GM06990 (cell line): ENCODE measurements at regions not wholly inside any gene's neighbourhood (a gene's known extent, or its start where the extent isn't known, plus 50 kb on each side); places are given as distances from the start of the nearest gene placed in this dataset.

Experiments used
- DNase-seq: peaks from one replicate; pipeline ENCODE4 v3.0.0-alpha.2; 2011; ENCODE audit not compliant: insufficient read length; ENCODE audit errors: extremely low read depth
- H3K27me3 ChIP-seq: replicated peaks from 2 replicates; pipeline ENCODE4 v1.6.0; 2011; ENCODE audit warnings: low read length; ENCODE audit not compliant: control insufficient read depth, insufficient read depth
- H3K36me3 ChIP-seq: 2 replicates; pipeline ENCODE4 v1.5.1; 2011; ENCODE audit warnings: low read length; ENCODE audit not compliant: control insufficient read depth, insufficient read depth
- H3K4me3 ChIP-seq: replicated peaks from 2 replicates; pipeline ENCODE4 v1.5.1; 2011; ENCODE audit warnings: low read depth, mild to moderate bottlenecking, control low read depth, low read length
- TF ChIP-seq, protein P1 (sequence below): IDR thresholded peaks from 2 replicates; pipeline ENCODE4 v1.5.1; 2011; ENCODE audit warnings: low read length, control low read depth, mild to moderate bottlenecking, inconsistent platforms; ENCODE audit not compliant: insufficient read depth, poor library complexity, severe bottlenecking

DNA sequence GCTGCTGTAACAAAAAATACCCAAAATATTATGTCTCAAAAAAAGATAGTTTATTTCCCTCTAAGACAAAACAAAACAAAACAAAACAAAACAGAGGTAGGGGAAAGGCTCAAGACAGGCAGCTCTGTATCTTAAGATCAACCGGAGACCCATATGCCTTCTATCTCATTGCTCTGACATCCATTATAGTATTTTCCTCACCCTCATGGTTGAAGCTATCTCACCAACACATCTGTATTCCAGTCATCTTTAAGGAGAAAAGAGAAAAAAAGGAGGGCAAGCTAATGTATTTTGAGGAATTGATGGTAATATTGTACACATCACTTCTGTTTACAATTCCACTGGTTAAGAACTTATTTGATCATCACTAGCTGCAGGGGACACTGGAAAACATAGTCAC is 239.7 kb downstream of the ICOS start:
- no peak overlapping the region for H3K4me3 ChIP-seq
- no peak for DNase-seq
- no peaks in the 10 kb centered on the region for H3K36me3 ChIP-seq
- H3K27me3 ChIP-seq = no peaks in the 10 kb centered on the region; the same call in 1 of the 2 replicates
- TF ChIP-seq, protein P1, sequence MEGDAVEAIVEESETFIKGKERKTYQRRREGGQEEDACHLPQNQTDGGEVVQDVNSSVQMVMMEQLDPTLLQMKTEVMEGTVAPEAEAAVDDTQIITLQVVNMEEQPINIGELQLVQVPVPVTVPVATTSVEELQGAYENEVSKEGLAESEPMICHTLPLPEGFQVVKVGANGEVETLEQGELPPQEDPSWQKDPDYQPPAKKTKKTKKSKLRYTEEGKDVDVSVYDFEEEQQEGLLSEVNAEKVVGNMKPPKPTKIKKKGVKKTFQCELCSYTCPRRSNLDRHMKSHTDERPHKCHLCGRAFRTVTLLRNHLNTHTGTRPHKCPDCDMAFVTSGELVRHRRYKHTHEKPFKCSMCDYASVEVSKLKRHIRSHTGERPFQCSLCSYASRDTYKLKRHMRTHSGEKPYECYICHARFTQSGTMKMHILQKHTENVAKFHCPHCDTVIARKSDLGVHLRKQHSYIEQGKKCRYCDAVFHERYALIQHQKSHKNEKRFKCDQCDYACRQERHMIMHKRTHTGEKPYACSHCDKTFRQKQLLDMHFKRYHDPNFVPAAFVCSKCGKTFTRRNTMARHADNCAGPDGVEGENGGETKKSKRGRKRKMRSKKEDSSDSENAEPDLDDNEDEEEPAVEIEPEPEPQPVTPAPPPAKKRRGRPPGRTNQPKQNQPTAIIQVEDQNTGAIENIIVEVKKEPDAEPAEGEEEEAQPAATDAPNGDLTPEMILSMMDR = no peak

DNA sequence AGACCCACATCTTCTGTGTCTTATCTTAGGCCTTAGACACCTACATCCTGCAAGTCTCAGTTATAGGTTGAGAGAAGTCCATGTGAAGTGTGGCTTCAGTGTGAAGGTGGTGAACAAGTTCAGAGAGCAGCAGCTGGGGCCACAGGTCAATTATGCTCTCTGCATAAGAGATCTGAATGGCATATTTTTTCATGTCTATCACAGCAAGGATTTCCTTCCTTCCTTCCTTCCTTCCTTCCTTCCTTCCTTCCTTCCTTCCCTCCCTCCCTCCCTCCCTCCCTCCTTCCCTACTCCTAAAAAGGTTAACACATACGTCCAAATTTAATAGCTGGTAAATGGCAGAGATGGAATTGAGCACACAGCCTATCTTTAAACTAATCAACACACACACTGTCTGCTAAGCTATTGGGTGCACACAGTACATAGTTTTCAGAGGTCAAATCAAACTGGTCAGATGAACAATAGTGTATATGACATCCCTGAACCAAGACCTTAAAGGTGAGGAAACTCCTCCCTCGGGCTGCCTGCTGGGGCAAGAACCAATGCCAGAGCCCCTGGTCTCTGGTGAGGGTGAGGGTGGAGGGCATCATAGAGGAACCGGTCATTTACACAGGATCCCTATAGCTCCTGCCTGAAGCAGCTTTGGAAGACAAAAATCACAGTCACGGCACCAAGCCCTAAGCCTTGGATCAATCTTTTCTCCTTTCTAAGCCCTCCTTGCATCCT is 240.9 kb downstream of the ICOS start:
- TF ChIP-seq, protein P1 = no peak

DNA sequence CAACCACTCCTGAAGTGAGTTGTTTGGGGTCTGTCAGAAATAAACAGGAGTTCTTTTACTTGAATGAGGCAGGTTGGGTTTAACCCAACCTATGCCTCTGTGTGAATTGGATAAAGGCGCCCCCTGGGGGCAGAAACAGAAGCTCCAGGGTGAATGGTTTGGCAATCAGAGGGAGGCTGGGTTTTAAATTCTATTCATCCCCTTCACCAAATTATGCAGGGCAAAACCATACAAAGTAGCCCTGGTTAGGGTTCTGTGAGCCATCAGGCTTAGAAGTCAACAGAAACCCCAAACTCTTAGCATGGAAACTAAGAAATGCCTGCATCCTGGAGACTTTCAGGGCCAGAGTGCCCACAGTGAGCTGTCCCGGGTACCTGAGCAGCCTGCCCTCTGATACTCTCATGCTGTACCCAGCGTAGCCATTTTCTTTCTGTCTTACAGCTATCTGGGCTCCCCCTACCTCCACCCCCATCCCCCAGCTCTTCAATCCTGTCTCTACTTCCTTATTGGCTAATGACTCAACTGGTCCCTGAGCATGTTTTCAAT is 241.5 kb downstream of the ICOS start:
- no peak overlapping the region for H3K4me3 ChIP-seq
- TF ChIP-seq, protein P1 = peak; percentile 77
- no peak for DNase-seq
- no peaks in the 10 kb centered on the region for H3K36me3 ChIP-seq
- no peaks in the 10 kb centered on the region; the same call in 1 of the 2 replicates for H3K27me3 ChIP-seq

More for the DNA sequence above, 240.9 kb downstream of the ICOS start:
- no peak for DNase-seq
- Histone ChIP-seq H3K4me3 (no peak overlapping the region), H3K27me3 (no peaks in the 10 kb centered on the region; the same call in 1 of the 2 replicates), H3K36me3 (no peaks in the 10 kb centered on the region)

DNA sequence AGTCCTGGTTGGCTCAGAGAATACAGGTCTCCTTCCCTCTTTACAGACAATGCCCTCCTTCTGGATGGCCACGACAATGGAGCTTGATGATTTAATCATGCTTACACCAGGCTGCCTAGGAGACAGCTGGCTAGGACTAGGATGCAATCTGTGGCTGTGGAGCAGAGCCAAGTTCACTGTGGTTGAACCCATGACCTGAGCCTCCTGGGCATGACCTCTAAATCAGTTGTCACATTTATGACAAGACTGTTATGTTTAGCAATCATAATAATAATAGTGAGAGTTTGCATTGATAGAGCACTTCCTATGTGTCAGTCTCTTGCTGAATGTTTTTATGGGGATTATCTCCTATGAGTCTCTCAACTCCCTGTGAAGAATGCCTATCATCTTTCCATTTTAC is 244.1 kb downstream of the ICOS start:
- TF ChIP-seq, protein P1 = no peak
- Histone ChIP-seq H3K27me3 (no peaks in the 10 kb centered on the region; the same call in 1 of the 2 replicates), H3K36me3 (no peaks in the 10 kb centered on the region), H3K4me3 (no peak overlapping the region)
- DNase-seq = no peak

DNA sequence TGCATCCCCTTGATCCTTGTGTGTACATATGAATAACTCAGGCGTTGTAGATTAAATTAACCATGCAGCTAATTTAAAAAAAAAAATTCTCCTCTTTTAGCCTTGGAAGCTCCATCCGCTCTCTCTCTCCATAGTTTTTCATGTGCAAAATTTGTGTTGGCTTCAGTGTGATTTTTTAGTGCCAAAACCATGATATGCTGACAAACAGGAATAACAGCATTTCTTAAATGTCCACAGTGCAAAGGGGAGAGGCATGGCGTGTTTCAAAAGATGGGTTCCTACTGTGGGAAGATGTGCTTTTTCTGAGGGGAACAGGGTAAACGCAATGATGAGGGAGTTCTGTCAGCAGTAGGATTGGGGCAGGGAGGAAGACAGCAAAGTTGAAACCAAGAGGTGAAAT is 247.0 kb downstream of the ICOS start:
- H3K27me3 ChIP-seq = no peaks in the 10 kb centered on the region; the same call in 1 of the 2 replicates
- H3K4me3 ChIP-seq = no peak overlapping the region
- DNase-seq = no peak
- H3K36me3 ChIP-seq = no peaks in the 10 kb centered on the region
- TF ChIP-seq, protein P1 = no peak

DNA sequence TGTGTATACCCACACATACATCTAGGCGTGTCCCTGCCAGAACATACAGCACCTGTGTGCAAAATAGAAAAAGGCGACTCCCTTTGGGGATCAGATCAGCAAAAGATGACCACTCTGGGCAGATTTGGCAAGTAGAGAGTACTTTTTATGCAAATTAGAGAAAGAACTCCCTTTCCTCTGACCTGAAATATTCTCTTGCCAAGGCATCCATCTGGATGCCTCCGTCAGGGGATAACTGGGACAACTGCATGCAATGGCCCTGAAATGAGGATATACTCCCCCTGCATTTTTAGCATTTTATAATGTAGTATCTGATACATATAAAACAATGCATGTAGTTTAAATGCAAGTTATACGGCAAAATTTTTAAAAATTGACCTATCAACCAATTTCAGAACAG is 247.7 kb downstream of the ICOS start:
- H3K4me3 ChIP-seq = no peak overlapping the region
- DNase-seq = no peak
- no peaks in the 10 kb centered on the region for H3K27me3 ChIP-seq
- no peaks in the 10 kb centered on the region for H3K36me3 ChIP-seq
- TF ChIP-seq, protein P1 = no peak
